Thymus (tissue), 11 donors: ENCODE measurements at regions not wholly inside any gene's neighbourhood (a gene's known extent, or its start where the extent isn't known, plus 50 kb on each side); places are given as distances from the start of the nearest gene placed in this dataset.
"Not testable (repeated sequence)": the region's sequence is repeated elsewhere in the genome, so short reads cannot be mapped to it uniquely, and the experiment has no call there.

Experiments
- DNase-seq, 9 donors: peaks; one replicate each; pipeline ENCODE4 v3.0.0-alpha.2; 2013; ENCODE audit warnings: low spot score in 9 of 9, low read depth in 6 of 9, missing footprints in 1 of 9
- H3K27ac ChIP-seq, 2 donors: one replicate each; pipeline ENCODE4 v1.5.1; 2013; ENCODE audit warnings: control low read depth in 1 of 2, low read depth in 1 of 2, low read length in 1 of 2, mild to moderate bottlenecking in 1 of 2, moderate library complexity in 1 of 2
- H3K27me3 ChIP-seq, 2 donors: one replicate each; pipeline ENCODE4 v1.5.1; 2013; ENCODE audit warnings: low read length in 1 of 2; ENCODE audit not compliant: control insufficient read depth in 2 of 2, insufficient read depth in 1 of 2
- H3K36me3 ChIP-seq, 2 donors: one replicate each; pipeline ENCODE4 v1.5.1; 2013; ENCODE audit warnings: low read length in 1 of 2, mild to moderate bottlenecking in 1 of 2, moderate library complexity in 1 of 2; ENCODE audit not compliant: control insufficient read depth in 2 of 2, insufficient read depth in 2 of 2
- H3K4me1 ChIP-seq, 2 donors: one replicate each; pipeline ENCODE4 v1.5.1; 2013; ENCODE audit warnings: low read length in 2 of 2; ENCODE audit not compliant: control insufficient read depth in 2 of 2, insufficient read depth in 2 of 2
- H3K4me3 ChIP-seq, 2 donors: one replicate each; pipeline ENCODE4 v1.5.1; 2013; ENCODE audit warnings: low read length in 2 of 2, control low read depth in 1 of 2, mild to moderate bottlenecking in 1 of 2
- H3K9me3 ChIP-seq, 2 donors: one replicate each; pipeline ENCODE4 v1.5.1; 2013; ENCODE audit warnings: low read length in 1 of 2, mild to moderate bottlenecking in 1 of 2; ENCODE audit not compliant: control insufficient read depth in 2 of 2, insufficient read depth in 1 of 2
- WGBS: extraction: QIAGEN DNeasy Blood & Tissue Kit; methylation state at CpG from one replicate; pipeline ENCODE4 v1.1.7; 2013; 5-methylcytosine and 5-hydroxymethylcytosine counted together
- donor health status: healthy.

DNA sequence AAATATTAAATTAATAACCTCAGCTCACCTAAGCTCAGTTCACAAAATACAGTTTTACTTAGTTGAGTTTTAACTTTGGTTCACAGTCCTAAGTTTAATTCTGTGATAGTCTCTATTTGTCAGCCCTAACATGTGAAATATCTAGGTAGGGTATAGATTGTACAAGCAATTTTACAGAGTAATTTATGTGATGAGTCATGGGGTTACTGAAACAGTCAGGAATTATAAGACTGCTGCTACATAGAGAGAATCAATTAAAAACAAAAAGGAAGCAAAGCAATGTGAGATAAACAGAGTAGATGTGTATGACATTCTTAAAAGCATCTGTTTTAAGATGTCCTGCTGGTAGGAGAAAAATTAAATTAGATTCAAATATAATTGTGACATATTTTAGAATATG lies 1018.2 kb upstream of the KCND2 start:
- H3K36me3 ChIP-seq: no peaks in the 10 kb centered on the region
- H3K4me1 ChIP-seq: no peaks in the 10 kb centered on the region
- DNase-seq: no peak
- H3K27ac ChIP-seq: no peak overlapping the region
- H3K9me3 ChIP-seq: no peaks in the 10 kb centered on the region
- no peak overlapping the region for H3K4me3 ChIP-seq
- H3K27me3 ChIP-seq: no peaks in the 10 kb centered on the region

DNA sequence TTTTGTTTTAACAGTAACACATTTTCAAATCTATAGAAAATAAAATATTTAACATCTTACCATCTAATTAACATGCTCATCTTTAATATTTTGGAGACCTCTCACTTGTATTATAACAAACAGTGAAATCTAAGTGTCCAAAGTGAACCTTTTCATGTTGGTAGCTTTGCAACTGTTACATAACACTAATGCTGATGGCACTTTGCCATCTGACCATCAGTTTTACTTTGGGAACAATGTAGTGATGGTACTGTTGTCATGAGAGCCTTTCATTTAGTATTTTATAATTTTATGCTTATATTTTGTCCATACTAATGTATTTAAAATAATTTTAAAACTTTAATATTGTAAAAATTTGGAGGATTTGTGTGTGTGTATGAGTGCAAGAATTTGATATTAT lies 1017.0 kb upstream of the KCND2 start:
- H3K4me1 ChIP-seq: no peaks in the 10 kb centered on the region
- H3K9me3 ChIP-seq: no peaks in the 10 kb centered on the region
- DNase-seq: no peak
- H3K36me3 ChIP-seq: no peaks in the 10 kb centered on the region
- no peak overlapping the region for H3K4me3 ChIP-seq
- no peak overlapping the region for H3K27ac ChIP-seq
- no peaks in the 10 kb centered on the region for H3K27me3 ChIP-seq

DNA sequence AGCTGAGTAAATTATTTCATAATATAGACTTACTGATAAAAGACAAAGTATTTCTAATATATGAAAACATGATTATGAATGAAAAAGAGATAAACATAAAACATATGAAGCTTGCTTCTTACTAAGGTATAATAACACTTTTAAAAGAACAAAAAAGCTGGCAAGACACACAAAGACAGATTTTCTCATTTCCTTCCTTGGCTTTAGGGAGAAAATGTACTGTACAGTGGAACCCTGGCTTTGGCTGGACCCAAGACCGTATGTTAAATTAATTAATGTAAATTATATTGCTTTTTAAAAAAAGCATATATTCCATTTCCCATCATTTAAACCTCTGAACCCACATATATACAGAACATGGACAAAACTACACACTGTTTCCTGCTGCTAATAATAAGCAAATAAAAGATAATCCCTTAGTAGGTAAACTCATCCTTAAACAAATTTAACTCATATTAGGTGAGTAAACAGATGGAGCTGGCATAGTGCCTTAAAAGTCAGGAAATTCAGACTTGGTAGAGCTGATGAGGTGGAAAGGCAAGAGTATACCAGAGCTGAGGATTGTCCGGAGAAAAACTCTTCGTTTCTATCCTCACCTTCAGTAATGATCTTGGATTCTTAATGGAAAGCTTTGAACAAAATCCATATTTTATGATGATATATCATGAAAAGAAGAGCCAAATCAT lies 1016.4 kb upstream of the KCND2 start:
- Histone ChIP-seq H3K36me3 (no peaks in the 10 kb centered on the region), H3K4me3 (no peak overlapping the region), H3K27me3 (no peaks in the 10 kb centered on the region), H3K27ac (no peak overlapping the region), H3K9me3 (no peaks in the 10 kb centered on the region), H3K4me1 (no peaks in the 10 kb centered on the region)
- WGBS: 90% methylated on average over 3 of the region's 3 CpGs
- no peak for DNase-seq

DNA sequence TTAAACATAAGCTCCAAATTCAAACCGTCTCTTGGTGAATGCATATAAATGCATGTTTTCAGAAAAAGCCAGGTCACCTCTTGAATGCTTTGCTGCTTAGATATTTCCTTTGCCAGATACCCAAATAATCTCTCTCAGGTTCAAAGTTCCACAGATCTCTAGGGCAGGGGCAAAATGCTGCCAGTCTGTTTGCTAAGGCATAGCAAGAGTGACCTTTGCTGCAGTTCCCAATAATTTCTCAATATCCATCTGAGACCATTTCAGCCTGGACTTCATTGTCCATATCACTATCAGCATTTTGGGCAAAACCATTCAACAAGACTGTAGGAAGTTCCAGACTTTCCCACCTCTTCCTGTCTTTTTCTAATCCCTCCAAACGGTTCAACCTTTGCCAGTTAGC lies 1006.2 kb upstream of the KCND2 start:
- H3K27ac ChIP-seq, DNase-seq, H3K27me3 ChIP-seq, H3K4me1 ChIP-seq, H3K9me3 ChIP-seq, H3K36me3 ChIP-seq, H3K4me3 ChIP-seq: not testable (repeated sequence)
- 68% methylated on average over 2 of the region's 2 CpGs for WGBS

DNA sequence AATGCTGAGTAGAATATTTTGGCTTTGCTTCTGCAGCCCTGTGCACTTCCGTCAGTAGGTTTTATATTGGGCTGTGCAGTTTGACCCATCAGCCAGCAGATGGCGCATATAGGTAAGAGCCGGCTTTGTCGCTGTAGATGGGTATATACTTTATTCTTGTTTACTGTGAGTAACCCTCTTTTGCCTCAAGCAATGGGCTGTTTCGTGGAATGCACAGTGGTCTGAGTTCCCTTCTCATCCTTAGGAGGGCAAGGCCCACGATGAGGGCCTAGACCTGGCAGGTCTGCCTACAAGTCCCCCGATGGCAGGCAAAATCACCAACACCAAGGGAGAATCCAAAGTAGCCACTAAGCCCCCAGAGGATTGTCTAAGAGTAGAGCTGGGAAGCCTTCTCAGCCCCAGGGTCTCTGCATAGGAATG lies 1002.9 kb upstream of the KCND2 start:
- H3K9me3 ChIP-seq: no peaks in the 10 kb centered on the region
- no peaks in the 10 kb centered on the region for H3K36me3 ChIP-seq
- no peak overlapping the region for H3K27ac ChIP-seq
- no peaks in the 10 kb centered on the region for H3K27me3 ChIP-seq
- peak in 8 of 9 donors; percentile 3 to 42 (median 10) for DNase-seq
- no peak overlapping the region for H3K4me3 ChIP-seq
- H3K4me1 ChIP-seq: no peaks in the 10 kb centered on the region
- WGBS: 20% methylated on average over 7 of the region's 7 CpGs

DNA sequence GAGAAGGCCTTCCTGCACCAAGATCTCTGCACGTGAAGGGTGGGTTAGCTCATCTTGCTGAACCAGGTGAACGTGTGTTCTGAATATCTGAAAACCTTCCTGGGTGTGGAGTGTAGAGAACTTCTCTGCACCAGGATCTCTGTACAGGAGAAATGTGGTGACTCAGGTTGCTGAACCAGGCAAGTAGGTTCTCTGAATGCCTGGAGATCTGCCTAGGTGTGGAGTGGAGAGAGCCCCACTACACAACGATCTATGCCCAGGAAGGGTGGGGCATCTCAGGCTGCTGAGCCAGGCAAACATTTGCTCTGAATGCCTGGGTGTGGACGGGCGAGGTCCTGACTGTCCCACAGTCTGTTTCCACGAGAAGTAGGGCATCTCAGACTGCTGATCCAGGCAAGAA lies 1002.3 kb upstream of the KCND2 start:
- DNase-seq: no peak
- H3K36me3 ChIP-seq: no peaks in the 10 kb centered on the region
- no peak overlapping the region for H3K4me3 ChIP-seq
- H3K27me3 ChIP-seq: no peaks in the 10 kb centered on the region
- H3K9me3 ChIP-seq: no peaks in the 10 kb centered on the region
- WGBS: 84% methylated on average over 6 of the region's 6 CpGs
- H3K4me1 ChIP-seq: no peaks in the 10 kb centered on the region
- H3K27ac ChIP-seq: no peak overlapping the region

DNA sequence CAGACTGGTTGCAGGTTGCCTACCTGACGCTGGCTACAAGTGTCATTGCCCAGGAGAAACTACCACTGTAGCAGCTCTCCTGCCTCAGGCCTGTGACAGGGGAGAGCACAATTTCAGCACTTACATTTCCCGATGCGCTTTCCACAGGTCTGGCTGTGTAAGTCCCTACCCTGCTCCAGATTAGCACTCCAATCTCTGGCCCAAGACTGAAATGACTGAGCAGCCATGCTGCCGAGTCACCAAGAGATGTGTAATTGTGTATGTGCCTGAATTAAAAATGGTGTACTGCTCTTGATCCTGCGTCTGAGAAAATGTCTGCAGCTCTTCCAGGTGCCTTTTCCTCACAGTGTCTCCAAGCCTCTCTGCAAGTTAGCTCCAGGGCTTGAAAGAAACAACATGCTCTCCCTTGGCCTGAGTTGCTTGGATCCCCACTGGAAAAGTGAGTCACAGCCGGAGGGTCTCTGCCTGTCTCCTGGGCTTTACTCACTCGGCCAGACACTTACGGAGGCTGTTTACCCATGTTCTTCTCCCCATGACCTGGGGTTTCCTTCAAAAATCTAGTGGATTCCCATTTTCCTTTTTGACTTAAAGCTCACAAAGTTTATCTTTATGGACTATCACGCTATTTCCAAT lies 1001.7 kb upstream of the KCND2 start:
- WGBS: 93% methylated on average over 9 of the region's 9 CpGs
- Histone ChIP-seq H3K27me3 (no peaks in the 10 kb centered on the region), H3K27ac (no peak overlapping the region), H3K4me1 (no peaks in the 10 kb centered on the region), H3K36me3 (no peaks in the 10 kb centered on the region), H3K9me3 (no peaks in the 10 kb centered on the region), H3K4me3 (no peak overlapping the region)
- DNase-seq: no peak

DNA sequence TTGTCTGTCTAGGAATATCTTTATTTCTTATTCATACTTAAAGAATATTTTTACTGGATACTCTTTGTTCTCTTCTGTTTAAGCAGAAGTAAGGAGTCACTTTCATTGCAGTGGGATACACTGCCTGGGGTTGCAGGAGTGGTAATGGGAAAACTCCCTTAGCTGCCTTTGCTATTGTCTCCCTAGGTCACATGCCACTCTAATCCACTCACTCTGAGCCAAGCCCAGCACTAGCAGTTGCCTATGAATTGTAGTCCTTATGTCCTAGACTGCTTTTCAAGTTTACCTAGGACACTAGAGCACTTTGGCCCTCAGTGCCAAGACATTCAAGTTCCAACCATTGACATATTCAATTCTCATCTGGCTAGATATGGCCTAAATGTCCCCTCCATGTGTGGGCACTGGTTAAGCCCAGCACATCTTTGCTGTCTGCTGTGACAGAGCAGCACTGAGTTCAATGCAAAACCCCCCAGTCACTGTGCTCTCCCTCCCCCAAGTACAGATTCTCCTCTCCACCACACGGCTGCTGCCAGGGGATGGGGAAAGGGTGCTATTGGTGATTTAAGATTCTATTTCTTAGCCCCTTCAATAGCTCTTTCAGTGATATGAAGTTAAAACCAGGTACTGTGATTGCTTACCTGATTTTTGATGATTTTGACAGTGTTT lies 991.7 kb upstream of the KCND2 start:
- Histone ChIP-seq H3K27me3 (no peaks in the 10 kb centered on the region), H3K4me3 (no peak overlapping the region), H3K4me1 (no peaks in the 10 kb centered on the region), H3K9me3 (no peaks in the 10 kb centered on the region), H3K27ac (no peak overlapping the region), H3K36me3 (no peaks in the 10 kb centered on the region)
- WGBS: 75% methylated on average over 1 of the region's 1 CpG
- no peak for DNase-seq

DNA sequence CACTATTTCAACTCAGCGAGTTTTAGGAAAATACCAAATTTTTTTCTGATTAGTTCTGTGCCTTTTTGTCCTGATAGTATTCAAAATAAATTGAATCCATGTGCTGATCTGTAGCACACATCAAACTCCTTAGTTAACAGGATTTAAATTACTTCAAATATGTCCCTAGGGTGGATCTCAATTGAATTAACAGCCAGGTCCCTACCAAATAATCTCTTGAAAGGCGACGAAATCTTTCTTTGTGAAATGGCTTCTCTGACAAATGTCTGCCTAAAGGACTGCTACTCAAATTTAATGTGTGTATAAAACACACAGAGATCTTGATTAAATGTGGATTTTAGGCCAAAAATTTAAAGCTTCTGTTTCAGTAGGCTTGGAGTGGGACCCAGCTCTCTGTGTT lies 989.6 kb upstream of the KCND2 start:
- no peaks in the 10 kb centered on the region for H3K9me3 ChIP-seq
- no peak for DNase-seq
- WGBS: 87% methylated on average over 3 of the region's 3 CpGs
- no peaks in the 10 kb centered on the region for H3K27me3 ChIP-seq
- no peaks in the 10 kb centered on the region for H3K4me1 ChIP-seq
- no peak overlapping the region for H3K4me3 ChIP-seq
- no peak overlapping the region for H3K27ac ChIP-seq
- H3K36me3 ChIP-seq: no peaks in the 10 kb centered on the region
